GM12891 (cell line): ENCODE measurements at regions not wholly inside any gene's neighbourhood (a gene's known extent, or its start where the extent isn't known, plus 50 kb on each side); places are given as distances from the start of the nearest gene placed in this dataset.

Experiments
- DNase-seq: peaks from one replicate; pipeline ENCODE4 v3.0.0; 2011; ENCODE audit warnings: low spot score; ENCODE audit not compliant: insufficient read length
- FAIRE-seq: peaks from 2 replicates; lab custom pipeline; 2011; peaks lifted over from hg19 to GRCh38; lab: Jason Lieb, UNC
- PAX5 ChIP-seq: IDR thresholded peaks from 2 replicates; pipeline ENCODE4 v1.6.1; 2011; ENCODE audit warnings: low read length, moderate library complexity, mild to moderate bottlenecking; ENCODE audit not compliant: insufficient read depth, severe bottlenecking
- POLR2A ChIP-seq: IDR thresholded peaks from 2 replicates; pipeline ENCODE4 v1.6.1; 2011; ENCODE audit warnings: low read depth, low read length, control low read depth
- POLR2AphosphoS5 ChIP-seq: IDR thresholded peaks from 2 replicates; pipeline ENCODE4 v1.6.1; 2011; ENCODE audit warnings: low read depth, low read length, control low read depth
- POU2F2 ChIP-seq: IDR thresholded peaks from 2 replicates; pipeline ENCODE4 v1.6.1; 2011; ENCODE audit warnings: low read depth, mild to moderate bottlenecking, control low read depth, low read length, moderate library complexity
- SPI1 ChIP-seq: IDR thresholded peaks from 2 replicates; pipeline ENCODE4 v1.6.1; 2011; ENCODE audit warnings: low read depth, low read length, control low read depth
- TAF1 ChIP-seq: IDR thresholded peaks from 2 replicates; pipeline ENCODE4 v1.6.1; 2011; ENCODE audit warnings: low read depth, low read length, control low read depth

GRCh38 chr7:127448566-127448965 lies 56.1 kb upstream of the ZNF800 start:
- no peak for FAIRE-seq
- DNase-seq = no peak
- TF ChIP-seq PAX5 (no peak), POLR2AphosphoS5 (no peak), POLR2A (no peak), SPI1 (no peak), POU2F2 (no peak)

- FAIRE-seq (peak; percentile 98), DNase-seq (peak; percentile 36)
These were observed 54.9 kb upstream of the ZNF800 start for GRCh38 chr7:127447326-127447945.

GRCh38 chr7:127446842-127447241 lies 54.3 kb upstream of the ZNF800 start:
- DNase-seq (no peak), FAIRE-seq (no peak)
- TF ChIP-seq POU2F2 (no peak), POLR2AphosphoS5 (no peak), SPI1 (no peak)

More at GRCh38 chr7:127447326-127447945, 54.9 kb upstream of the ZNF800 start:
- TF ChIP-seq SPI1 = no peak
- no peak for TF ChIP-seq PAX5
- TF ChIP-seq POLR2AphosphoS5 = no peak
- TF ChIP-seq POLR2A = no peak
- TF ChIP-seq POU2F2 = no peak
- TF ChIP-seq TAF1 = no peak
